Activated CD8-positive, alpha-beta T cell treated with anti-CD3 and anti-CD28 coated beads, Interleukin-2, amount 10 ng/mL, durations not matched to agents 7 days and 5 days (primary cell): ENCODE measurements at regions not wholly inside any gene's neighbourhood (a gene's known extent, or its start where the extent isn't known, plus 50 kb on each side); places are given as distances from the start of the nearest gene placed in this dataset.
"Not testable (repeated sequence)": the region's sequence is repeated elsewhere in the genome, so short reads cannot be mapped to it uniquely, and the experiment has no call there.

ENCODE experiments used
- ATAC-seq: fragments of 150-1000 bp; cut with Tn5 transposase; one replicate; pipeline ENCODE4 v1.10.0; 2021; ENCODE audit warnings: moderate library complexity
- CTCF ChIA-PET: fragments of 350-600 bp; sonication (Branson Sonifier 250); formaldehyde crosslinking; loops from one replicate; lab custom pipeline; 2021; ENCODE audit warnings: antibody characterized with exemption; lab: Charles Lee
- POLR2A ChIA-PET: fragments of 350-600 bp; sonication (Branson Sonifier 250); formaldehyde crosslinking; loops from one replicate; lab custom pipeline; 2021; ENCODE audit warnings: antibody characterized with exemption; lab: Charles Lee
- DNase-seq: peaks from one replicate; pipeline ENCODE4 v3.0.0-alpha.2; 2020
- H3K27ac Mint-ChIP-seq: one replicate; pipeline ENCODE4 v1.8.0; 2021; ENCODE audit warnings: mild to moderate bottlenecking, mixed read lengths
- H3K27me3 Mint-ChIP-seq: one replicate; pipeline ENCODE4 v1.8.0; 2021; ENCODE audit warnings: low read depth, mixed read lengths
- H3K36me3 Mint-ChIP-seq: one replicate; pipeline ENCODE4 v1.8.0; 2021; ENCODE audit warnings: low read depth, mixed read lengths
- H3K4me1 Mint-ChIP-seq: one replicate; pipeline ENCODE4 v1.8.0; 2021; ENCODE audit warnings: low read depth, mixed read lengths
- H3K4me3 Mint-ChIP-seq: one replicate; pipeline ENCODE4 v1.8.0; 2021; ENCODE audit warnings: mild to moderate bottlenecking, mixed read lengths
- H3K9me3 Mint-ChIP-seq: one replicate; pipeline ENCODE4 v1.8.0; 2022; ENCODE audit warnings: mixed read lengths; ENCODE audit not compliant: insufficient read depth

GRCh38 chr4:75169427-75169826 is 236.5 kb downstream of the PARM1 start:
- DNase-seq, result no peak
- Mint-ChIP-seq H3K27me3 (no peaks in the 10 kb centered on the region), H3K27ac (no peak overlapping the region), H3K9me3 (no peaks in the 10 kb centered on the region), H3K4me3 (no peak overlapping the region), H3K36me3 (no peaks in the 10 kb centered on the region), H3K4me1 (no peaks in the 10 kb centered on the region)
- CTCF ChIA-PET, result no interaction called here
- no peak for ATAC-seq
- POLR2A ChIA-PET, result no interaction called here

GRCh38 chr4:75169020-75169419 is 236.1 kb downstream of the PARM1 start:
- Mint-ChIP-seq H3K27me3 (no peaks in the 10 kb centered on the region), H3K27ac (no peak overlapping the region), H3K36me3 (no peaks in the 10 kb centered on the region), H3K4me1 (no peaks in the 10 kb centered on the region), H3K4me3 (no peak overlapping the region), H3K9me3 (no peaks in the 10 kb centered on the region)
- POLR2A ChIA-PET, result no interaction called here
- CTCF ChIA-PET, result no interaction called here
- DNase-seq, result no peak
- no peak for ATAC-seq

DNA sequence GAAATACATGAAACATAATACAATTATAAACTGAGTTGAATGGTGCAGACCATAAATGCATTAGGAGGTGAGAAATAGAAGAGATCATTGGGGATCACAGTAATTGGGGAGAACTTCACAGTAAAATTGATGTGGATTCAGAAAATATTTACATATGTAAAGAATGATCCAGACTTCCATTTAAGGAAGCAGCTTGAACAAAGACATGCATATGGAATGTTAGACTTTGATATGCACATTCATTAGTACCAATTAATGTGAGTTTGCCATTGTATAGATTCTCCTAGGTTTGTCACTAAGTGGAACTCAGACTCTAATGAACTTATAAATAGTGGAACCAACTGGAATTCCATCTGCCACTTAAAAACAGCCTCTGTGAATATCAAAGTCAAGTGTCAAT is 235.6 kb downstream of the PARM1 start:
- H3K4me3 Mint-ChIP-seq, result no peak overlapping the region
- ChIA-PET CTCF (no interaction called here), POLR2A (no interaction called here)
- DNase-seq (no peak), ATAC-seq (no peak)
- no peaks in the 10 kb centered on the region for H3K36me3 Mint-ChIP-seq
- no peaks in the 10 kb centered on the region for H3K9me3 Mint-ChIP-seq
- no peaks in the 10 kb centered on the region for H3K4me1 Mint-ChIP-seq
- H3K27ac Mint-ChIP-seq, result no peak overlapping the region
- no peaks in the 10 kb centered on the region for H3K27me3 Mint-ChIP-seq

GRCh38 chr4:75165100-75165499 is 232.2 kb downstream of the PARM1 start:
- H3K4me3 Mint-ChIP-seq, H3K27ac Mint-ChIP-seq, H3K27me3 Mint-ChIP-seq, ATAC-seq, CTCF ChIA-PET, DNase-seq, H3K9me3 Mint-ChIP-seq, H3K36me3 Mint-ChIP-seq, POLR2A ChIA-PET, H3K4me1 Mint-ChIP-seq: not testable (repeated sequence)

DNA sequence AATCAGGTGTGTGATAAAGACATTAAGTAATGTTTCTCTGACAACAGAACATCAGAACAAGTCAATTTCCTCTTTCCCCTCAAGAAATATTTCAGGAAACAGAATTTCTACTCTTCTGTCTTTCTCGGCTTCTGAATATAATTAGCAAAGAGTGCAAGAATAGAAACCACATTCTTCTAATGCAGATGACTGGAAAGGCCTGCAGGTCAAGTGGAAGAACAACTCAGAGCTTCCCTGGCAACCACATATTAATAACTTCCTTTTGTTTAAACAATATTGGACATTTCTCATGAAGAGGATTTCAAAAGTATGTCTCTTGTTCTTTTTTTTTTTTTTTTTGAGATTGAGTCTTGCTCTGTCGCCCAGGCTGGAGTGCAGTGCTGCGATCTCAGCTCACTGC is 225.5 kb downstream of the PARM1 start:
- DNase-seq, result no peak
- Mint-ChIP-seq H3K9me3 (peaks cover 10% of the 10 kb centered on the region), H3K36me3 (no peaks in the 10 kb centered on the region), H3K4me1 (no peaks in the 10 kb centered on the region), H3K4me3 (no peak overlapping the region), H3K27ac (no peak overlapping the region), H3K27me3 (no peaks in the 10 kb centered on the region)
- ChIA-PET POLR2A (no interaction called here), CTCF (no interaction called here)
- no peak for ATAC-seq

- ATAC-seq (no peak), DNase-seq (no peak)
- POLR2A ChIA-PET, result no interaction called here
- Mint-ChIP-seq H3K4me1 (no peaks in the 10 kb centered on the region), H3K27ac (no peak overlapping the region), H3K36me3 (no peaks in the 10 kb centered on the region), H3K4me3 (no peak overlapping the region), H3K9me3 (peaks cover 10% of the 10 kb centered on the region), H3K27me3 (no peaks in the 10 kb centered on the region)
- CTCF ChIA-PET, result no interaction called here
These were observed 222.1 kb downstream of the PARM1 start for GRCh38 chr4:75154994-75155393.

GRCh38 chr4:75146223-75146622 is 213.3 kb downstream of the PARM1 start:
- no peaks in the 10 kb centered on the region for H3K4me1 Mint-ChIP-seq
- ATAC-seq (no peak), DNase-seq (no peak)
- no peaks in the 10 kb centered on the region for H3K36me3 Mint-ChIP-seq
- no peak overlapping the region for H3K27ac Mint-ChIP-seq
- POLR2A ChIA-PET, result no interaction called here
- H3K4me3 Mint-ChIP-seq, result no peak overlapping the region
- CTCF ChIA-PET, result no interaction called here
- no peaks in the 10 kb centered on the region for H3K27me3 Mint-ChIP-seq
- no peaks in the 10 kb centered on the region for H3K9me3 Mint-ChIP-seq

DNA sequence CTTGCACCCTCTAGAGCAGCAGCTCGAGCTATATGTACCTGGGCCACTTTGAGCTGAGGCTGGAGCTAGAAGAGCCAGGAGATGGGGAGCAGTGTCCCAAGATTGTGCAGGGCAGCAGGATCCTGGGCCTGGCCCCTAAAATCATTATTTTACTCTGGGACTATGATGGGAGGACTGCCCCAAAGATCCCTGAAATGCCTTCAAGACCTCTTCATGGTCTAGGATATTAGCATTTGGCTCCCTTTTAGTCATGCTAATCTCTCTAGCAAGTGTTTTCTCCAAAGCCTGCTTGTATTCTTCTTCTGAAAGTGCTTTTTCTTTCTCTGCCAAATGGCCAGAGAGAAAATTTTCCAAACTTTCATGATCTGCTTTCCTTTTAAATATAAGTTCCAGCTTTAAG is 211.6 kb downstream of the PARM1 start:
- ChIA-PET POLR2A (no interaction called here), CTCF (no interaction called here)
- no peak for DNase-seq
- Mint-ChIP-seq H3K36me3 (no peaks in the 10 kb centered on the region), H3K4me3 (no peak overlapping the region), H3K27me3 (no peaks in the 10 kb centered on the region), H3K27ac (no peak overlapping the region), H3K9me3 (no peaks in the 10 kb centered on the region), H3K4me1 (no peaks in the 10 kb centered on the region)
- ATAC-seq, result no peak

DNA sequence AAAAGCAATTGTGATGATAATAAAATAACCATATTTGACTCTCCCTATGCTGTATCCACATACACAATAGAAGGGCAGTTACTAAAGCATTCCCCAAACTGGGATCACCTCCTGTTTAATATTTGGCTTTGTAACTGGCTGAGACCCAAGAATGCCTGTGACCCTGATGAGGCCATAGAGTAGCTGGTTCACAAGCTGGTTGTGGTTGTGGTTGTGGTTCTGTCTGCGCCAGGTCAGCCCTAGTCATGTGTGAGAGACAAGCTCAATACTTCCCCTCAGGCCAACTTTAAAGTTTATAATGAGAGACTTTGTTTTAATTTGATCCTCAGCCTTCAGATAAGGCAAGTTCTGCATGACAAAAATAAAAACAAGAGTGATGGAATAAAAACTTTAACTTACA is 209.9 kb downstream of the PARM1 start:
- POLR2A ChIA-PET, result no interaction called here
- no peak for DNase-seq
- Mint-ChIP-seq H3K27ac (no peak overlapping the region), H3K9me3 (no peaks in the 10 kb centered on the region), H3K36me3 (no peaks in the 10 kb centered on the region), H3K4me3 (no peak overlapping the region), H3K4me1 (no peaks in the 10 kb centered on the region), H3K27me3 (no peaks in the 10 kb centered on the region)
- no peak for ATAC-seq
- CTCF ChIA-PET, result no interaction called here

- ATAC-seq (no peak), DNase-seq (no peak)
- H3K27ac Mint-ChIP-seq, result no peak overlapping the region
- no peaks in the 10 kb centered on the region for H3K27me3 Mint-ChIP-seq
- CTCF ChIA-PET, result no interaction called here
- no peaks in the 10 kb centered on the region for H3K9me3 Mint-ChIP-seq
- no peaks in the 10 kb centered on the region for H3K4me1 Mint-ChIP-seq
- H3K4me3 Mint-ChIP-seq, result no peak overlapping the region
- POLR2A ChIA-PET, result no interaction called here
- H3K36me3 Mint-ChIP-seq, result no peaks in the 10 kb centered on the region
These were observed 209.5 kb downstream of the PARM1 start for GRCh38 chr4:75142382-75142781.

- Mint-ChIP-seq H3K9me3 (no peaks in the 10 kb centered on the region), H3K36me3 (no peaks in the 10 kb centered on the region), H3K27ac (no peak overlapping the region), H3K4me1 (no peaks in the 10 kb centered on the region), H3K4me3 (no peak overlapping the region), H3K27me3 (no peaks in the 10 kb centered on the region)
- ChIA-PET CTCF (no interaction called here), POLR2A (no interaction called here)
- no peak for DNase-seq
- no peak for ATAC-seq
These were observed 208.2 kb downstream of the PARM1 start for GRCh38 chr4:75141162-75141561.

DNA sequence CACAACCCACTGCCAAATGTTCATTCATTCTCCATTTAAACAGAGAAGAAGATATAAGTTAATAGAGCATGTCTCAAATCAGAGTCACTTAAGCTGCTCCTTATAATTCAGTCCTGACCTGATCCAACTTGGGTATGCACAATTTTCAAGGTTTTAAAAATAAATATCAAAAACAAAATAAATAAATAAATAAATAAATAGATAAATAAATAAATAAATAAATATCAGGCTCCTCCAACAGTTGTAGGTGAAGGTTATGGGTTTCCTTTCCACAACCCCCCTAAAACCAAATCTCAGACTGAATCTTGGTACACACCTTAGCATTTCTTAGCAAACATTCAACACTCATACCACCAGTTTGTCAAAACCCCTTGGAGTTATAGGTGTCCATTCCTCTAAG is 204.4 kb downstream of the PARM1 start:
- CTCF ChIA-PET, result no interaction called here
- Mint-ChIP-seq H3K9me3 (no peaks in the 10 kb centered on the region), H3K27me3 (no peaks in the 10 kb centered on the region)

DNA sequence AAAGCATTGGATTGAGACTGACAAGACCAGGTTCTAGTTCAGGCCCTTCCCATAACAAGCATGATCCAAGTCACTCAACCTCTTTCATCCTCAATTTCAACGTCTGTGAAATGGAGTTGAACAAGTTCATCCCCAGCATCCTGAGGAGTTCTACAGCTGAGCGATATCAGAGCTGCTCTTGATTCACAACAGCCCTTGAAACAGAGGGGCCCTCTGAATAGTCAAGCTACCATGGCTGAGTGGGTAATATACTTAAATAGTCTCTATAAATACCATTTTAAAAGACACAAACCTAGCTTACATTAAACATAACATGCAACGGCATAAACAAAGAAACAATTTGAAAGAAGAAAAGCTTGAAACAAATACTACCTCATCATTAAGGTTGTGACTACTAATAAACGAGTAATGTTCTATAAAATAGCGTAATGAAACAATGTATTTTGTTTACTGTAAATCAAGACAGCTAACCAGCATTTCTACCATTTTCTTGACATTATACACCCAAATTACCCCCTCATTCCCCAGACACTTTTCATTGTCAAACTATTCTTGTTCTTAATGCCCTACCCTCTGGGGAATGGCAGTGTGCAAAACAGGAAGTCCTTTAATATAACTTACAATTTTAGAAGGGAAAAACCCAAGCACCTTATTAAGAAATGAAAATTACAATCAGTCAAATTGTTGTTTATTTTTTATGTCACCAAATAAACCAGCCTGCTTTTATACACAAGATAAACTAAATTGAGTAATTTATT is 202.3 kb downstream of the PARM1 start:
- ChIA-PET CTCF (no interaction called here), POLR2A (no interaction called here)
- Mint-ChIP-seq H3K36me3 (no peaks in the 10 kb centered on the region), H3K27ac (no peak overlapping the region), H3K4me1 (no peaks in the 10 kb centered on the region), H3K27me3 (no peaks in the 10 kb centered on the region), H3K4me3 (no peak overlapping the region), H3K9me3 (no peaks in the 10 kb centered on the region)
- DNase-seq (no peak), ATAC-seq (no peak)

More for the DNA sequence above, 204.4 kb downstream of the PARM1 start:
- ATAC-seq (no peak), DNase-seq (no peak)
- no peak overlapping the region for H3K27ac Mint-ChIP-seq
- POLR2A ChIA-PET, result no interaction called here
- no peaks in the 10 kb centered on the region for H3K4me1 Mint-ChIP-seq
- H3K4me3 Mint-ChIP-seq, result no peak overlapping the region
- H3K36me3 Mint-ChIP-seq, result no peaks in the 10 kb centered on the region
